SK-N-SH (cell line): ENCODE measurements at regions not wholly inside any gene's neighbourhood (a gene's known extent, or its start where the extent isn't known, plus 50 kb on each side); places are given as distances from the start of the nearest gene placed in this dataset.

Source experiments
- CTCF ChIA-PET: fragments of 300-600, 350-600 bp; formaldehyde crosslinking; extraction: SDS; loops from one replicate; lab custom pipeline; 2021; lab: Yijun Ruan, JAX
- POLR2A ChIA-PET: fragments of 350-600 bp; sonication (Branson Sonifier 250); formaldehyde crosslinking; extraction: SDS; loops from one replicate; lab custom pipeline; 2020; ENCODE audit warnings: antibody characterized with exemption, inconsistent platforms; lab: Yijun Ruan, JAX
- DNase-seq: peaks from one replicate; pipeline ENCODE4 v3.0.0; 2012
- H2AFZ ChIP-seq: fragments of 200-600 bp; sonication (generic); 2 replicates; pipeline ENCODE4 v1.8.1; 2016; ENCODE audit warnings: antibody characterized with exemption, mild to moderate bottlenecking, low read depth
- H3F3A ChIP-seq: fragments of 200-600 bp; sonication (generic); replicated peaks from 2 replicates; pipeline ENCODE3; 2016; ENCODE audit warnings: antibody characterized with exemption, mild to moderate bottlenecking; ENCODE audit not compliant: insufficient read depth
- H3K27ac ChIP-seq, 2 experiments: fragments of 200-500 bp in 1 of 2; fragments of 200-600 bp in 1 of 2; sonication (Bioruptor generic) in 1 of 2; sonication (generic), shearing (Covaris generic) in 1 of 2; 2 replicates each; pipeline versions ENCODE4 v1.5.1 to v1.6.1; 2014 to 2016; ENCODE audit warnings: low read depth in 2 of 2, inconsistent platforms in 1 of 2, low read length in 1 of 2, mild to moderate bottlenecking in 1 of 2, mixed read lengths in 1 of 2
- H3K27me3 ChIP-seq: fragments of 200-600 bp; sonication (generic), shearing (Covaris generic); 2 replicates; pipeline ENCODE4 v1.6.1; 2016; ENCODE audit warnings: mixed run types; ENCODE audit not compliant: insufficient read depth
- H3K36me3 ChIP-seq, 2 experiments: fragments of 200-500 bp in 1 of 2; fragments of 200-600 bp in 1 of 2; sonication (Bioruptor generic) in 1 of 2; sonication (generic) in 1 of 2; replicated peaks in 1 of 2; 2 replicates each; pipeline versions ENCODE3 to v1.5.1; 2014 to 2016; ENCODE audit warnings: low read length in 1 of 2, mild to moderate bottlenecking in 1 of 2; ENCODE audit not compliant: insufficient read depth in 2 of 2, control insufficient read depth in 1 of 2
- H3K4me1 ChIP-seq, 2 experiments: fragments of 200-500 bp in 1 of 2; fragments of 200-600 bp in 1 of 2; sonication (Bioruptor generic) in 1 of 2; sonication (generic), shearing (Covaris generic) in 1 of 2; 2 replicates each; pipeline versions ENCODE4 v1.5.1 to v1.6.1; 2014 to 2016; ENCODE audit warnings: low read depth in 1 of 2, low read length in 1 of 2, mixed run types in 1 of 2; ENCODE audit not compliant: insufficient read depth in 2 of 2, control insufficient read depth in 1 of 2
- H3K4me2 ChIP-seq: fragments of 200-600 bp; sonication (generic), shearing (Covaris generic); 2 replicates; pipeline ENCODE4 v1.6.1; 2017; ENCODE audit warnings: mixed run types
- H3K4me3 ChIP-seq, 2 experiments: fragments of 200-500 bp in 1 of 2; fragments of 200-600 bp in 1 of 2; sonication (Bioruptor generic) in 1 of 2; sonication (generic), shearing (Covaris generic) in 1 of 2; 2 replicates each; pipeline versions ENCODE4 v1.5.1 to v1.8.1; 2014 to 2016; ENCODE audit warnings: low read depth in 2 of 2, inconsistent platforms in 1 of 2, low read length in 1 of 2, mild to moderate bottlenecking in 1 of 2, mixed read lengths in 1 of 2, moderate library complexity in 1 of 2
- H3K79me2 ChIP-seq: fragments of 200-600 bp; sonication (generic); 2 replicates; pipeline ENCODE4 v1.8.1; 2017; ENCODE audit warnings: mild to moderate bottlenecking; ENCODE audit not compliant: insufficient read depth
- H3K9ac ChIP-seq: fragments of 200-600 bp; sonication (generic); 2 replicates; pipeline ENCODE4 v1.6.1; 2017; ENCODE audit warnings: mixed run types
- H3K9me2 ChIP-seq: fragments of 200-600 bp; sonication (generic); 2 replicates; pipeline ENCODE4 v1.6.1; 2017; ENCODE audit warnings: mixed run types
- H3K9me3 ChIP-seq: fragments of 200-600 bp; sonication (generic); 2 replicates; pipeline ENCODE4 v1.6.1; 2017; ENCODE audit warnings: mixed run types, mild to moderate bottlenecking, moderate library complexity
- H4K20me1 ChIP-seq: fragments of 200-600 bp; sonication (generic); 2 replicates; pipeline ENCODE4 v1.6.1; 2017; ENCODE audit warnings: mild to moderate bottlenecking, mixed run types; ENCODE audit not compliant: insufficient read depth
- CHD2 ChIP-seq: fragments of 150-350 bp; IDR thresholded peaks from 2 replicates; pipeline ENCODE4 v1.6.1; 2018; ENCODE audit warnings: low read length; ENCODE audit not compliant: partially characterized antibody
- ELF1 ChIP-seq: IDR thresholded peaks from 2 replicates; pipeline ENCODE4 v1.4.0; 2012
- FOXM1 ChIP-seq: IDR thresholded peaks from 2 replicates; pipeline ENCODE4 v1.4.0; 2012; ENCODE audit warnings: low read depth, mild to moderate bottlenecking
- JUND ChIP-seq: IDR thresholded peaks from 2 replicates; pipeline ENCODE4 v1.4.0; 2012
- MXI1 ChIP-seq: IDR thresholded peaks from 2 replicates; pipeline ENCODE4 v1.6.1; 2012; ENCODE audit warnings: mild to moderate bottlenecking, low read depth, low read length, improper control_type of control experiment
- NFIC ChIP-seq: IDR thresholded peaks from 2 replicates; pipeline ENCODE4 v1.4.0; 2012; ENCODE audit warnings: borderline replicate concordance
- NRF1 ChIP-seq: IDR thresholded peaks from 2 replicates; pipeline ENCODE4 v1.6.1; 2012; ENCODE audit warnings: low read depth, mild to moderate bottlenecking, low read length
- POLR2AphosphoS5 ChIP-seq: IDR thresholded peaks from 2 replicates; pipeline ENCODE4 v1.6.1; 2012; ENCODE audit warnings: low read depth, low read length
- RAD21 ChIP-seq: IDR thresholded peaks from 2 replicates; pipeline ENCODE4 v1.6.1; 2012; ENCODE audit warnings: mild to moderate bottlenecking, low read length
- RFX5 ChIP-seq: IDR thresholded peaks from 2 replicates; pipeline ENCODE4 v1.6.1; 2012; ENCODE audit warnings: mild to moderate bottlenecking, improper control_type of control experiment, low read length
- TCF12 ChIP-seq: IDR thresholded peaks from 2 replicates; pipeline ENCODE4 v1.4.0; 2012
- WGBS: methylation state at CpG from one replicate; pipeline ENCODE4 v1.1.6; 2017; ENCODE audit warnings: low lambda C conversion rate; 5-methylcytosine and 5-hydroxymethylcytosine counted together
- TF ChIP-seq, protein P1 (sequence below): IDR thresholded peaks from 2 replicates; pipeline ENCODE4 v1.4.0; 2012; ENCODE audit warnings: low read depth, borderline replicate concordance
- TF ChIP-seq, protein P2 (sequence below): IDR thresholded peaks from 2 replicates; pipeline ENCODE4 v1.6.1; 2012; ENCODE audit warnings: mild to moderate bottlenecking, low read depth, low read length, moderate library complexity
- TF ChIP-seq, protein P3 (sequence below): fragments of 150-350 bp; IDR thresholded peaks from 2 replicates; pipeline ENCODE4 v1.6.1; 2017; ENCODE audit warnings: antibody characterized with exemption, low read length, low read depth, borderline replicate concordance
- TF ChIP-seq, protein P4 (sequence below): IDR thresholded peaks from 2 replicates; pipeline ENCODE4 v1.4.0; 2012; ENCODE audit warnings: low read depth
- TF ChIP-seq, protein P5 (sequence below): fragments of 200-600 bp; sonication (generic); IDR thresholded peaks from 2 replicates; pipeline ENCODE4 v1.6.1; 2017; ENCODE audit warnings: antibody characterized with exemption, mild to moderate bottlenecking, moderate library complexity

DNA sequence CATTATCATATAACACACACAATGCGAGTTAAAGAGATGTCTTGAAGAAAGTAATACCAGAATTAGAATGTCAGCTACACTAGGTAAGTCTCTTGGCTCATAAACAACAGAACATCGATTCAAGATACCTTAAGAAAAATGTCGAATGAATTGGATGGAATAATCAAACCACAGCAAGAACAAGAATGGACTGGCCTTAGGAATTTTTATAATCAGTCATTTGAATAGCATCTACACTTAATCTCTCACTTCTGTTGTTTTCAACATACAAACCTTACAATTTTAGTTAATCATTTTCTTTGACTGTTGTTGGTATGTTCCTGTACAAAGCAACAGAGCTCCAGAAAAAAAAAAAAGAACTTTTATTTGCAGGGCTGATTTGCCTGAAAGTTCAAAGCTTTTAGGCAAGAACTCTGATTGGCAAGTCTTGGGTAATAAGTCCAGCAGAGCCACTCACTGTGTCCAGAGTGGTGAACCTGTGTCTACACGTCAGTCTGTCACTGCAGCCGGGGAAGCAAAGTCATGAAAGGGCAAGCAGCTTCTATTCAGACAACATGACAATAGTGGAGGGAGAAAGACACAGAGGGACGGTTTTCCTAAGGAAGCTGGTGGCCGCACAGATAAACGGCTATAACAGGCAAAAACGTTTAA is 1026.1 kb upstream of the MIR17HG start (continued):
- TF ChIP-seq FOXM1: no peak
- no peak for TF ChIP-seq RAD21
- no peak for TF ChIP-seq RFX5
- no peak for TF ChIP-seq TCF12
- no peak for TF ChIP-seq MXI1
- no peak for TF ChIP-seq CHD2
- TF ChIP-seq, all 33 proteins: peak for 0

DNA sequence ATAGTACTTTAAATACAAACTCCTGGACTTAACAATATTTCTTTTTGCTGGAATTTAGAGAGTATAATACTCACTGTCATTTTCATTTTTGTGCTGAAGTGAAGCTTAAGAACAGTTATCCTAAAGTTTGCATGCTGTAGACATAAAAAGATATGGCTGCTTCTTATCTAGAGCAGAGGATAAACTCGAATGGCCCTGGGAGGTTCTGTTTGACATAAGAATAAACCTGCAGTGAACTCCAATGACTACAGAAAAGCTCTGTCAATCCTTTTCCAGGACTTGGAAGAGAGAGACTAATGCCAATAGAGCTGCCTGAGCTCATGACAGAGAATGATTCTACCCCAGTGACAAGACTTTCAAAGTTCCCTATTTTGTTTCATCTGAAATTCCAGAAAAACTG is 1017.8 kb upstream of the MIR17HG start:
- Histone ChIP-seq H3K4me1 (no peaks in the 10 kb centered on the region), H2AFZ (no peak overlapping the region), H3K79me2 (no peaks in the 10 kb centered on the region), H3K27ac (no peak overlapping the region), H3K9ac (no peak overlapping the region), H3K36me3 (no peaks in the 10 kb centered on the region), H3K9me3 (no peaks in the 10 kb centered on the region), H3K4me2 (no peak overlapping the region), H4K20me1 (no peaks in the 10 kb centered on the region), H3K4me3 (no peak overlapping the region), H3K9me2 (no peaks in the 10 kb centered on the region; the same call in 1 of the 2 replicates), H3K27me3 (no peaks in the 10 kb centered on the region), H3F3A (no peaks in the 10 kb centered on the region)
- TF ChIP-seq TCF12 (no peak), NFIC (no peak), FOXM1 (no peak), POLR2AphosphoS5 (no peak), JUND (no peak), ELF1 (no peak), CHD2 (no peak), NRF1 (no peak), MXI1 (no peak)
- TF ChIP-seq, protein P1, sequence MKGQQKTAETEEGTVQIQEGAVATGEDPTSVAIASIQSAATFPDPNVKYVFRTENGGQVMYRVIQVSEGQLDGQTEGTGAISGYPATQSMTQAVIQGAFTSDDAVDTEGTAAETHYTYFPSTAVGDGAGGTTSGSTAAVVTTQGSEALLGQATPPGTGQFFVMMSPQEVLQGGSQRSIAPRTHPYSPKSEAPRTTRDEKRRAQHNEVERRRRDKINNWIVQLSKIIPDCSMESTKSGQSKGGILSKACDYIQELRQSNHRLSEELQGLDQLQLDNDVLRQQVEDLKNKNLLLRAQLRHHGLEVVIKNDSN: no peak
- TF ChIP-seq, protein P2, sequence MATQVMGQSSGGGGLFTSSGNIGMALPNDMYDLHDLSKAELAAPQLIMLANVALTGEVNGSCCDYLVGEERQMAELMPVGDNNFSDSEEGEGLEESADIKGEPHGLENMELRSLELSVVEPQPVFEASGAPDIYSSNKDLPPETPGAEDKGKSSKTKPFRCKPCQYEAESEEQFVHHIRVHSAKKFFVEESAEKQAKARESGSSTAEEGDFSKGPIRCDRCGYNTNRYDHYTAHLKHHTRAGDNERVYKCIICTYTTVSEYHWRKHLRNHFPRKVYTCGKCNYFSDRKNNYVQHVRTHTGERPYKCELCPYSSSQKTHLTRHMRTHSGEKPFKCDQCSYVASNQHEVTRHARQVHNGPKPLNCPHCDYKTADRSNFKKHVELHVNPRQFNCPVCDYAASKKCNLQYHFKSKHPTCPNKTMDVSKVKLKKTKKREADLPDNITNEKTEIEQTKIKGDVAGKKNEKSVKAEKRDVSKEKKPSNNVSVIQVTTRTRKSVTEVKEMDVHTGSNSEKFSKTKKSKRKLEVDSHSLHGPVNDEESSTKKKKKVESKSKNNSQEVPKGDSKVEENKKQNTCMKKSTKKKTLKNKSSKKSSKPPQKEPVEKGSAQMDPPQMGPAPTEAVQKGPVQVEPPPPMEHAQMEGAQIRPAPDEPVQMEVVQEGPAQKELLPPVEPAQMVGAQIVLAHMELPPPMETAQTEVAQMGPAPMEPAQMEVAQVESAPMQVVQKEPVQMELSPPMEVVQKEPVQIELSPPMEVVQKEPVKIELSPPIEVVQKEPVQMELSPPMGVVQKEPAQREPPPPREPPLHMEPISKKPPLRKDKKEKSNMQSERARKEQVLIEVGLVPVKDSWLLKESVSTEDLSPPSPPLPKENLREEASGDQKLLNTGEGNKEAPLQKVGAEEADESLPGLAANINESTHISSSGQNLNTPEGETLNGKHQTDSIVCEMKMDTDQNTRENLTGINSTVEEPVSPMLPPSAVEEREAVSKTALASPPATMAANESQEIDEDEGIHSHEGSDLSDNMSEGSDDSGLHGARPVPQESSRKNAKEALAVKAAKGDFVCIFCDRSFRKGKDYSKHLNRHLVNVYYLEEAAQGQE: no peak
- TF ChIP-seq, protein P3, sequence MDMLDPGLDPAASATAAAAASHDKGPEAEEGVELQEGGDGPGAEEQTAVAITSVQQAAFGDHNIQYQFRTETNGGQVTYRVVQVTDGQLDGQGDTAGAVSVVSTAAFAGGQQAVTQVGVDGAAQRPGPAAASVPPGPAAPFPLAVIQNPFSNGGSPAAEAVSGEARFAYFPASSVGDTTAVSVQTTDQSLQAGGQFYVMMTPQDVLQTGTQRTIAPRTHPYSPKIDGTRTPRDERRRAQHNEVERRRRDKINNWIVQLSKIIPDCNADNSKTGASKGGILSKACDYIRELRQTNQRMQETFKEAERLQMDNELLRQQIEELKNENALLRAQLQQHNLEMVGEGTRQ: no peak
- TF ChIP-seq, protein P4, sequence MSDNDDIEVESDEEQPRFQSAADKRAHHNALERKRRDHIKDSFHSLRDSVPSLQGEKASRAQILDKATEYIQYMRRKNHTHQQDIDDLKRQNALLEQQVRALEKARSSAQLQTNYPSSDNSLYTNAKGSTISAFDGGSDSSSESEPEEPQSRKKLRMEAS: no peak
- TF ChIP-seq, protein P5, sequence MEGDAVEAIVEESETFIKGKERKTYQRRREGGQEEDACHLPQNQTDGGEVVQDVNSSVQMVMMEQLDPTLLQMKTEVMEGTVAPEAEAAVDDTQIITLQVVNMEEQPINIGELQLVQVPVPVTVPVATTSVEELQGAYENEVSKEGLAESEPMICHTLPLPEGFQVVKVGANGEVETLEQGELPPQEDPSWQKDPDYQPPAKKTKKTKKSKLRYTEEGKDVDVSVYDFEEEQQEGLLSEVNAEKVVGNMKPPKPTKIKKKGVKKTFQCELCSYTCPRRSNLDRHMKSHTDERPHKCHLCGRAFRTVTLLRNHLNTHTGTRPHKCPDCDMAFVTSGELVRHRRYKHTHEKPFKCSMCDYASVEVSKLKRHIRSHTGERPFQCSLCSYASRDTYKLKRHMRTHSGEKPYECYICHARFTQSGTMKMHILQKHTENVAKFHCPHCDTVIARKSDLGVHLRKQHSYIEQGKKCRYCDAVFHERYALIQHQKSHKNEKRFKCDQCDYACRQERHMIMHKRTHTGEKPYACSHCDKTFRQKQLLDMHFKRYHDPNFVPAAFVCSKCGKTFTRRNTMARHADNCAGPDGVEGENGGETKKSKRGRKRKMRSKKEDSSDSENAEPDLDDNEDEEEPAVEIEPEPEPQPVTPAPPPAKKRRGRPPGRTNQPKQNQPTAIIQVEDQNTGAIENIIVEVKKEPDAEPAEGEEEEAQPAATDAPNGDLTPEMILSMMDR: no peak
- WGBS: 62% methylated on average over 1 of the region's 1 CpG
- DNase-seq: no peak
- ChIA-PET CTCF (no interaction called here), POLR2A (no interaction called here)
